Activated naive CD4-positive, alpha-beta T cell treated with anti-CD3 and anti-CD28 coated beads, Interleukin-2, amount 50 U/mL, for 16 hours (primary cell): ENCODE measurements at regions not wholly inside any gene's neighbourhood (a gene's known extent, or its start where the extent isn't known, plus 50 kb on each side); places are given as distances from the start of the nearest gene placed in this dataset.

Source experiments
- DNase-seq: peaks from one replicate; pipeline ENCODE4 v3.0.0-alpha.2; 2020

DNA sequence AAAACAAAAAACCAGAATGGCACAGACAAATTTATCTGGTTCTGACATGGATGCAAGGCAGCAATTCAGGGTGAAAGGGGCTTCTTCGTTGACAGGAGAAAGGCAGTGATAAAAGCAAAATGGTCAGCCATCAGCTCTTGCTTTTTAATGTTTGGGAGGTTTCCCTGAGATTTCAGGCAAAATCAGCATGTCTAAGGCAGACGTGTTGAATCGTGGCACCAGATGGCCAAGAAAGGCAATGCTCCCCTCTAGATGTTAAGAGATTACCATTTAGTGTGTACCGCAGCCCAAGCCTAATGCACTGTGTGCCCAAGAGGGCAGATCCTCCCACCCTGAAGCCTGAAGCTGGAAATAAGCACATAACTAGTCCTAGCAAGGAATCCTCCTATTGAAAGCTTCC is 88.8 kb upstream of the GALNT18 start:
- DNase-seq: no peak

DNA sequence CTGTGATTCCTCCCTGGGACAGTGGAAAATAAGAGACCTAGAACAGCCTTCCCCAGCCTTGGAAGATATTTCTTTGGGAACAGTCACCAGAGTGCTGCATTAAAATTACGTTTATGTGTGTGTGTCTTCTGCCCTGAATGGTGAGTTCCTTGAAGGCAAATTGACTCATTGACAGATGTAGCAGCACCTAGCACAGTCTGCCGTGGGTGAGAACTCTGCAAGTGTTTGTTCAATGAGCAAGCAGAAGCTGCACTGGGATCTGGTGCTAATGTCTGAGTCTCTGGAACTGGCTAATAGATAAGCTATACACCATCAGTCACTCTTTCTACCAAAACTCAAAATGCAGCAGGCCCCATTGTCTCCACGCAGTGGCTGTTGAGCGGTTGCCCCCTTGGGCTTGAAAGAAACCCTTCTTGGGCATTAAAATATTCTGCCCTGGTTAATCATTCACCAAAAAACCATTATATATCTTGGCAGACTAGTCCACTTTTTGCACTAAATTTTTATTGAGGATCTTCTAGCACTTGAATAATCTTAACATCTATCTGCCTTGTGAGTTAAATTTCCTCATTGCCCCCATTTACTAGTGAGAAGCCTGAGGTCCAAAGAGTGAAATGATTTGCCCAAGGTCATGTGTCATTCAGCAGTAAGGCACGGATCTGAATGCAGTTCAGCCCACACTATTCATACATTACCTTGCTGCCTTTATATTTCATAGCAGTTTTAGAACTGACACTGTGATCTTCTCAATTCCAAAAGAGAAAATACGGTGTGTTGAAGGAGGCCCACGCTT is 87.8 kb upstream of the GALNT18 start:
- no peak for DNase-seq

DNA sequence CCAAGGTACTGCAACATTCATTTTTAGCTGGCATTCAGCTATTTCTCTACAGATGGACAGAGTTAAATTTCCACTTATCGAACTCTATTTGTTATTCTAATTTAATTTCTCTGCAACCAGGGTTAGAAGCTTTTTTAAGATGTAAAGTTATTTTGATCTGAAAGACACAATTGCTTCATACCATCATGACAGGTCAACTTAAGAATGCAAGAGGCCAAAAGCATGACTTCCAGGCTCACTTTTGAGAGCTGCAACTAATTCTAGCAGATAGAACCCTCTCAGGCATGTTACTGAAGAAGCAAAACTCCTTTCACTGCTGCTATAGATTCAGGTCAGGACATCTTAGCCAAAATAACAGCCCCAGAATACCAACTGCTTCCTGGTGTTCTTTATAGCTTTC is 86.5 kb upstream of the GALNT18 start:
- no peak for DNase-seq

DNA sequence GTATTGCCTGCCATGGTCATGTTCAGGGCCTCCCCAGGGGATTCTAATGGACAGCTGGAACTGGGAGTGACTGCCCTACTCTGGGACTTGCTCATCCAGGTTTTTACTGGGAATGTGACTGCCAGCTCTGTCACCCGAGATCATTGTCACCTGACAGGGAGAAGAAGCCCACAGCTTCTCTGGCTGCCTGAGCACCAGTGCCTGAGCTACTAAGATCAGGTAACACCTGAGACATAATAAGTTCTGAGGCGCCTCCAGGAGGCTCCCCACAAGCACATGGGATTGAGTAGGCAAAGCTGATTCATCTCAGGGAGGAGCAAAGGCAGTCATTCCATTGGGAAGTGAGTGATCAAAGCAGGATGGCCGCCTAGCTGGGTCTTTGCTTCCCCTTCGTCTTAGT is 84.2 kb upstream of the GALNT18 start:
- no peak for DNase-seq

DNA sequence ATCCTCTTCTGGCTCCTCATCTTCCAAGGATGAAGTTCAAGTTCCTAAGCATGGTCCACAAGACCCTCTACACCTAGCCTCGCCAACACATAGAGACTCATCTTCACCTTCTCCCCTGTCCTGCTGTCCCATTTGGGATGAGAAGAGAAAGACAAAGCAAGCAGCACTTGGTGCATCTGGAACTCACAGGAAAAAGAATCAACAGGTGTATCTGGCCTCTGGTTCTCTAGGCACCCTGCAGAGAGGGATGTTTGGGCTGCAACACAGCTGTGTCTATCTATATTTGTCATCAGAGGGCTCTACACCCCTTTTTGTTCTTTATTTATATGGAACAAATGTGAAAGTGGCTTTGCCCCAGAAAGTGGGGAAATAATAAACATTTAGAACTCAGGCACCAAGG is 82.1 kb upstream of the GALNT18 start:
- no peak for DNase-seq

DNA sequence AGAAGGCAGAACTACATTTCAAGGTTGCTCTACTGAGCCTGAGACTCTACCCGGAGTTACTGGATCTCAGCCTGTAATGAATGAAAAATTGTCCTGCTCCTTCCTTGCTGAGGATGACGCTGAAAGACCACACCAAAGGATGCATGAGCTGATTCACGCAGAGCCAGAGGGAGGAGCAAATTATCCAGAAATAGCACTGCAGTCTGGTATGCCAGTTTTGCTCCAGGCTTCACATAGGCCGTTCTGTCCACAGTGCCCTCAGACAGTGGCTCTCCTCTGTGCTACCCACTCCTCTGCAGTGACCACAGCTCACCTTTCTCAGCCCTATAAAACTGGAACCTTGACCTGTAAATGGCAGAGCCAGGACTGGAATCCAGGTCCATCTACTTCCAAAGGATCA is 79.3 kb upstream of the GALNT18 start:
- no peak for DNase-seq

DNA sequence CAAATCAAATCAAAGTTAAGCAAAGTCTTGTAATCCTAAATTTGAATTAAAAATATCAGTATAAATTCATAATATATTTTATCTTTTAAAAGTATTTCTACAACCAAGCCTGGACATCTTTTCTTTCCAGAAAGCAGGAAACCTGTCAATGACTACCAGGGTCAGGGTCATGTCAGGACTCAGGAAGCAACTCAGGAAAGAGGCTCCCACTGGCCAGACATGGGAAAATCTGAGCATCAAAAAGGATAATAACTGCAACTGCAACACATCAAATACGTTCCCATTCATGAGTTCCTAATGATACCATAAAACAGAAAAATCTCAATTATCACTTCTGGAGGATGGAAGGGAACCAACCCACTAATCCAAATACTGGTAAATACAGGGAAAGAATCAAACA is 76.0 kb upstream of the GALNT18 start:
- no peak for DNase-seq

DNA sequence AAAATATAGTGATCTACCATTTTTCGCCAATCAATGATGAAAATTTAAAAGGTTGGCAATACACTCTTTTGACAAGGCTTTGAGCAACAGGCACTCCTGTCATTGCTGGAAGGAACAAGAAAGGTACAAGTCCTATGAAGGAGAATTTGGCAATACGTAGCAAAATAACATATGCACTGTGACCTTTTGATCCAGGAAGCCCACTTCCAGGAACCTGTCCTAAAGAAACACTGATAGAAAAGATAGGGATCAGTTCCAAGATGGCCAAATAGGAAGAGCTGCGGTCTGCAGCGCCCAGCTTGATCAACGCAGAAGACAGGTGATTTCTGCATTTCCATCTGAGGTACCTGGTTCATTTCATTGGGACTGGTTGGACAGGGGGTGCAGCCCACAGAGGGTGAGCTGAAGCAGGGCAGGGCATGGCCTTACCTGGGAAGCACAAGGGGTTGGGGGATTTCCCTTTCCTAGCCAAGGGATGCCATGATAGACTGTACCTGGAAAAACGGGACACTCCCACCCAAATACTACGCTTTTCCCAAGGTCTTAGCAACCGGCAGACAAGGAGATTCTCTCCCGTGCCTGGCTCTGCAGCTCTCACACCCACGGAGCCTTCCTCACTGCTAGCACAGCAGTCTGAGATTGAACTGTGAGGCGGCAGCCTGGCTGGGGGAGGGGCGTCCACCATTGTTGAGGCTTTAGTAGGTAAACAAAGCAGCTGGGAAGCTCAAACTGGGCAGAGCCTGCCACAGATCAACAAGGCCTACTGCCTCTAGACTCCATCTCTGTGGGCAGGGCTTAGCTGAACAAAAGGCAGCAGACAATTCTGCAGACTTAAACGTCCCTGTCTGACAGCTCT is 69.7 kb upstream of the GALNT18 start:
- DNase-seq: no peak

DNA sequence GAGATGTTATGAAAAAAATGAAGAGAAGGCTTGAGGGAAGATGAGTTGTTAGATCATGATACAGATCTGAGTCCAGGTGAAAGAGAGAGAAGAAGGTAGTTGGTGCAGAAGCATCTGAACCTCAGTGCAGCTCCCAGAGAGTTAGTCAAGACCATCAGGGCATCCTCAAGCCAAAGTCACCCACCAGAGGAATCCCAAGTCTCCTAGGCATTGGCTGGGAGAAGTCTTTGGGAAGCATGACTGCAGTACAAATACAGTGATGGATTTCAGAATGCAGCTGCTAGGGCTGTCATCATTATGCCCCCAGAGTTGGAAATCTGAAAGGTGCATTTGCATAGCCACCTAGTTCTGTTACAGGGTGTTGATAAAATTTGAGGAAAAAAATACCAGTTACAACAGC is 59.7 kb upstream of the GALNT18 start:
- no peak for DNase-seq

DNA sequence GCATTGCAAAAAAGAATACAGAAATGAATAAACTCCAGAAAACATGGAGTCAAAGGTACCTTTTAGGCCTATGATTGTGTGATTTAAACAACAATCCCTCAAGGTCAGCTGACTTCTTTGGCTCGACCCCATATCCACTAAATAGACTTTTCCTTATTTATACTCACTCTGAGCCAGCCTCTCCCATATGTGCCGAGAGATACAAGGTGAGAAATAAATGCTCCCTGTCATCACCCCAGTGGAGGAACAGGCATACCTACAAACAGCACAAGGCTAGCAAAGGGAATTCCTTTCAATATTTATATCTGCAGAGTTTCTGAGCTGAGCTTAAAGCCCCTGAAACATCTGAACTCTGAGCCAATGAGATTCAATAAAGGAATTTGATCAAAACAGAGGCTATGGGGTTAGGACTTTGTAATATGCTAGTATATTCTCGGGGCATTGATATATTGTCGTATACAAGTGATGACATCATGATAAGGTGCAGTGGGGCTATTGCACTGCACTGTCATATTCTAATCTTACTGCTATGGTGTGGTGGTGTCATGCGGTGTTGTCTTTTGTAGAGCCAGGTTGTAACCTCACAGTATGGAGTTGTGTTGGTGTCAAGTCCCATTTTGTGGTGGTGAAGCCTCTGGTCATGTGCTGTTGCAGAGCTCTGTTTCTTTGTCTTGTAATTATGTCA is 56.0 kb upstream of the GALNT18 start:
- DNase-seq: no peak

DNA sequence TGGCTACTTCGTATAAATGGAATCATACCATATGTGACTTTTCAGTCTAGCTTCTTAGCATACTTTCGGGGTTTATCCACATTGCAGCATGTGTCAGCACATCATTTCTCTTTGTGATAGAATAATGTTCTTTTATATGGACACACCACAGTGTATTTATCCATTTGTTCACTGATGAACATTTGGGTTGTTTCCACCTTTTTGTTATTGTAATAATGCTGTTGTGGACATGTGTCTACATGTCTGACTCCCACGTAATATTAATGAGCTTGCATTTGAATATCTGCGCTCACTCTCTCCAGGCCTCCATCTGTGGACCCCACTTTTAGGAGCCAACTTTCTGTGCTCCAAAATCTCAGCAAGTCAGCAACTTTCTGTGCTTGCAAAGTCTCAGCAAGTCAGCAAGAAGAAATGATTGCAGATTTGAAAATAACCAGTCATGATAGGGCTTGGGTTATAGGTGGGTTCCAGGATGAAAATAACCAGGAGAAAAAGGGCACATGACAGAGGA is 53.9 kb upstream of the GALNT18 start:
- DNase-seq: no peak

DNA sequence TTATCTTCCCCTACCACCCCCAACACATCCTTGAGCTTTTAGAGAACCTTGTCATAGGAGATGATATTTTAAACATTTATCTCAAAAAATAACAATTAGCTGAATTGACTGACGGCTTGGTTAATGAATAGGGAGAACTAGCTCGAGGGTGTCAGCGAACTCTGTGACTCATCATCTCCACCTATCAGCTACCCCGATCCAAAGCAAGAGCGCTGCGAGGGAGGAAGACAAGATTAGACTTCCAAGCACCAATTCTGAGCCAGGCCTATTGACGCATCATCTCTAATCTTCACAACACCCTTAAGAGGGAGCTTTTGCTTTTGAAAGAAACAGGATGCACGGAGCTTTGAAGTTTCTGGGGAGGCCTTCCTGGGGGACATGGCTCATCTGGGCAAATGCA is 51.0 kb upstream of the GALNT18 start:
- DNase-seq: no peak

DNA sequence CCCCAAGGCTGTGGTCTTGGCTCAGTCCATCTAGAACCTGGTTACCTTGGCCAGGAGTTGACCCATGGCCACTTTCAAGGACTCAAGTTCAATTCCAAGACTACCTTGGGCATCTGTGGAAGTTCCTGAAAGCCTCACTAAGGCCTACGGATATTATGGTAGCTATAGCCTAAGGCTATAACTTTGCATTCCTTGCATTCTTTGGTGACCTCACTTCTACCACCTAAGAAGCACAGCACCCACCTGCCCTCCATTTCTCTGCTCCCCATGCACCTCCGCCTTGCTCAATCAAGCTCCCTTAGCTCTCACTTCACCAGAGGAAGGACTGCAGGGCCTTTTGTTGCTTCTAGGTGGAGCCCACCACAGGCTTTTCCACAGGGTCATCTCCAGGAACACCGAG is 50.3 kb upstream of the GALNT18 start:
- DNase-seq: no peak
